ENCODE measurements at regions not wholly inside any gene's neighbourhood (a gene's known extent, or its start where the extent isn't known, plus 50 kb on each side); places are given as distances from the start of the nearest gene placed in this dataset.

DNA sequence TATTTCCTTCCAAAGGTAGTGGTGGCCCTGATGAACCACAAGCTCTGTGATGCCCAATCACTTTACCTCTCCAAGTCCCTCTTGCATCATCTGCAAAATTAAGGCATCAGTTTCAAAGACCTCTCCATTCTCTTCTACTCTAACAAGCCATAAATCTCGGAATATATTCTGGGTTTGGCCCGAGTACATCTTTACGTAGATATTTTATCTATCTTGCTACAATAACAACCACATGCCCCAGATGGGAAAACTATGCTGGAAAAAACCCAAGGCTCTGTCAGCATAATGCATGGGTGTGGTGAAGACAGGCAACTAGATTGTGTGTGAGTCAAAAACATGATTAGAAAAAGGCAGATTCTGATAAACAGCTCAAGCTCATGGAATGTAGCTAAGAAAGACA, 228.2 kb upstream of the BLID start:
- Histone ChIP-seq H3K27ac (no peak overlapping the region), H3K4me1 (no peaks in the 10 kb centered on the region), H3K27me3 (no peaks in the 10 kb centered on the region), H3K4me3 (no peak overlapping the region), H3K9me3 (no peaks in the 10 kb centered on the region), H3K36me3 (no peaks in the 10 kb centered on the region)
- no peak for TF ChIP-seq POLR2A (IDR thresholded peaks at IDR 0.05)
- TF ChIP-seq, protein P1, sequence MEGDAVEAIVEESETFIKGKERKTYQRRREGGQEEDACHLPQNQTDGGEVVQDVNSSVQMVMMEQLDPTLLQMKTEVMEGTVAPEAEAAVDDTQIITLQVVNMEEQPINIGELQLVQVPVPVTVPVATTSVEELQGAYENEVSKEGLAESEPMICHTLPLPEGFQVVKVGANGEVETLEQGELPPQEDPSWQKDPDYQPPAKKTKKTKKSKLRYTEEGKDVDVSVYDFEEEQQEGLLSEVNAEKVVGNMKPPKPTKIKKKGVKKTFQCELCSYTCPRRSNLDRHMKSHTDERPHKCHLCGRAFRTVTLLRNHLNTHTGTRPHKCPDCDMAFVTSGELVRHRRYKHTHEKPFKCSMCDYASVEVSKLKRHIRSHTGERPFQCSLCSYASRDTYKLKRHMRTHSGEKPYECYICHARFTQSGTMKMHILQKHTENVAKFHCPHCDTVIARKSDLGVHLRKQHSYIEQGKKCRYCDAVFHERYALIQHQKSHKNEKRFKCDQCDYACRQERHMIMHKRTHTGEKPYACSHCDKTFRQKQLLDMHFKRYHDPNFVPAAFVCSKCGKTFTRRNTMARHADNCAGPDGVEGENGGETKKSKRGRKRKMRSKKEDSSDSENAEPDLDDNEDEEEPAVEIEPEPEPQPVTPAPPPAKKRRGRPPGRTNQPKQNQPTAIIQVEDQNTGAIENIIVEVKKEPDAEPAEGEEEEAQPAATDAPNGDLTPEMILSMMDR (IDR thresholded peaks at IDR 0.05), result no peak
- DNase-seq, result no peak

DNA sequence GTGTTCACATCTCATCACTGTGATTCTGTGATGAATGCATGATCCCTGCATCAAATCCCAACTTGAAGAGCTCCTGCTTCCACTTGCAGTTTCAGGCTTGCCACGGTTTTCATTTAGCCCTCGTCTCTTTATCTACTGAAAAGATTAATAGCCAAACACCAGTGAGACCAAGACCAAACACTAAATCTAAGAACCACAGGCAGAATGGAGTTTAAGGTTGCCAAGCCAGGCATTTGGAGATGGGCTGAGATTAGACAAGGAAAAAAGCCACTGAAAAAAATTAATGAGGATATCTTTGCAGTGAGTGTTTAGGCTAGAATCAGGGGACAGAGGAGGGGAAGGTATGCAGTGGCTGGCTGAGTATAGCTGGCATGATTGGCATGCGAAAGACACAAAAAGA, 227.2 kb upstream of the BLID start:
- TF ChIP-seq, protein P1 (IDR thresholded peaks at IDR 0.05), result no peak
- no peak for TF ChIP-seq POLR2A (IDR thresholded peaks at IDR 0.05)
- no peaks in the 10 kb centered on the region for H3K4me1 ChIP-seq
- no peaks in the 10 kb centered on the region for H3K9me3 ChIP-seq
- H3K36me3 ChIP-seq, result no peaks in the 10 kb centered on the region
- no peak overlapping the region for H3K4me3 ChIP-seq
- DNase-seq, result no peak
- H3K27me3 ChIP-seq, result no peaks in the 10 kb centered on the region
- no peak overlapping the region for H3K27ac ChIP-seq

- no peak for TF ChIP-seq POLR2A (IDR thresholded peaks at IDR 0.05)
- TF ChIP-seq, protein P1 (IDR thresholded peaks at IDR 0.05), result no peak
- H3K27ac ChIP-seq, result no peak overlapping the region
- H3K36me3 ChIP-seq, result no peaks in the 10 kb centered on the region
- no peak overlapping the region for H3K4me3 ChIP-seq
- no peaks in the 10 kb centered on the region for H3K27me3 ChIP-seq
- no peaks in the 10 kb centered on the region for H3K4me1 ChIP-seq
- DNase-seq, result no peak
- no peaks in the 10 kb centered on the region for H3K9me3 ChIP-seq
Measured at GRCh38 chr11:122342089-122342744, 226.2 kb upstream of the BLID start.

DNA sequence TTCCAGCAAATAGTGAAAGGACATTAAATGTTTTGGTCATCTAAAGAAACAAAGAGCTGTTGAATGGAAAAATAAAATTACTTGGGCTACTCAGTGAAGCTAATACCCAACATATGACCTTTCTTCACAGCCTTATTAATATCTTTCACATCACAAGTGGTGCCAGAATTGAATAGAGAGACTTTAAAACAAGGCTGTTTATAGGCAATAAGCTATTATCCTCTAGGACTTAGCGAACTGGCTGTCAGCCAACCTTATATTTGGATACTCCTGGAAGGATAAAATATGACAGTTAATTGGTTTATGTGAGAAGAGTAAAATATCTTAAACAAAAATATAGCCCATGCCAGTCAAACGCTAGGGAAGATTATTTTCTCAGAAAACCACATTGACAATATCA, 225.5 kb upstream of the BLID start:
- Histone ChIP-seq H3K4me3 (no peak overlapping the region), H3K9me3 (no peaks in the 10 kb centered on the region), H3K27me3 (no peaks in the 10 kb centered on the region), H3K36me3 (no peaks in the 10 kb centered on the region), H3K4me1 (no peaks in the 10 kb centered on the region), H3K27ac (no peak overlapping the region)
- TF ChIP-seq, protein P1 (IDR thresholded peaks at IDR 0.05), result no peak
- no peak for TF ChIP-seq POLR2A (IDR thresholded peaks at IDR 0.05)
- no peak for DNase-seq

GRCh38 chr11:122340607-122341290, 224.7 kb upstream of the BLID start:
- Histone ChIP-seq H3K27ac (no peak overlapping the region), H3K4me3 (no peak overlapping the region), H3K4me1 (no peaks in the 10 kb centered on the region), H3K36me3 (no peaks in the 10 kb centered on the region), H3K9me3 (no peaks in the 10 kb centered on the region), H3K27me3 (no peaks in the 10 kb centered on the region)
- TF ChIP-seq, protein P1 (IDR thresholded peaks at IDR 0.05), result no peak
- no peak for TF ChIP-seq POLR2A (IDR thresholded peaks at IDR 0.05)
- DNase-seq, result no peak
